Chondrocyte (in vitro differentiated cells): ENCODE measurements at regions not wholly inside any gene's neighbourhood (a gene's known extent, or its start where the extent isn't known, plus 50 kb on each side); places are given as distances from the start of the nearest gene placed in this dataset.

ENCODE experiments used
- DNase-seq: peaks from one replicate; pipeline ENCODE4 v3.0.0; 2021; ENCODE audit warnings: mixed read lengths, low spot score
- H3K27ac Mint-ChIP-seq: one replicate; pipeline ENCODE4 v1.8.0; 2021; ENCODE audit warnings: mild to moderate bottlenecking, moderate library complexity, mixed read lengths; ENCODE audit not compliant: unreplicated experiment
- H3K27me3 Mint-ChIP-seq: 2 replicates; pipeline ENCODE4 v1.8.0; 2021; ENCODE audit warnings: low read depth, mixed read lengths
- H3K36me3 Mint-ChIP-seq: 2 replicates; pipeline ENCODE4 v1.8.0; 2021; ENCODE audit warnings: low read depth, mixed read lengths
- H3K4me1 Mint-ChIP-seq: 2 replicates; pipeline ENCODE4 v1.8.0; 2021; ENCODE audit warnings: low read depth, mild to moderate bottlenecking, mixed read lengths
- H3K4me3 Mint-ChIP-seq: one replicate; pipeline ENCODE4 v1.8.0; 2021; ENCODE audit warnings: mild to moderate bottlenecking, moderate library complexity, mixed read lengths; ENCODE audit not compliant: unreplicated experiment
- H3K9me3 Mint-ChIP-seq: 2 replicates; pipeline ENCODE4 v1.8.0; 2021; ENCODE audit warnings: low read depth, mixed read lengths
- CTCF ChIP-seq: fragments of 200-600 bp; sonication (generic); IDR thresholded peaks from 2 replicates; pipeline ENCODE4 v1.5.0; 2021; ENCODE audit warnings: antibody characterized with exemption, mild to moderate bottlenecking, moderate library complexity

GRCh38 chr13:111595791-111596190, 275.3 kb downstream of the TEX29 start:
- DNase-seq = no peak
- Mint-ChIP-seq H3K36me3 (no peaks in the 10 kb centered on the region), H3K4me1 (no peaks in the 10 kb centered on the region), H3K27me3 (peaks cover 11% of the 10 kb centered on the region), H3K9me3 (no peaks in the 10 kb centered on the region), H3K4me3 (no peak overlapping the region), H3K27ac (no peak overlapping the region)
- no peak for TF ChIP-seq CTCF

GRCh38 chr13:111597191-111597611, 276.8 kb downstream of the TEX29 start:
- Mint-ChIP-seq H3K27me3 (peaks cover 11% of the 10 kb centered on the region), H3K9me3 (no peaks in the 10 kb centered on the region), H3K4me3 (no peak overlapping the region), H3K27ac (no peak overlapping the region), H3K36me3 (no peaks in the 10 kb centered on the region), H3K4me1 (no peaks in the 10 kb centered on the region)
- no peak for TF ChIP-seq CTCF
- DNase-seq = no peak

GRCh38 chr13:111597618-111598017, 277.2 kb downstream of the TEX29 start:
- no peak for TF ChIP-seq CTCF
- no peak overlapping the region for H3K4me3 Mint-ChIP-seq
- H3K27ac Mint-ChIP-seq = no peak overlapping the region
- no peak for DNase-seq
- peaks cover 11% of the 10 kb centered on the region for H3K27me3 Mint-ChIP-seq
- no peaks in the 10 kb centered on the region for H3K9me3 Mint-ChIP-seq
- H3K4me1 Mint-ChIP-seq = no peaks in the 10 kb centered on the region
- no peaks in the 10 kb centered on the region for H3K36me3 Mint-ChIP-seq

- no peaks in the 10 kb centered on the region for H3K4me1 Mint-ChIP-seq
- TF ChIP-seq CTCF = no peak
- DNase-seq = no peak
- peaks cover 15% of the 10 kb centered on the region for H3K27me3 Mint-ChIP-seq
- no peak overlapping the region for H3K27ac Mint-ChIP-seq
- no peaks in the 10 kb centered on the region for H3K36me3 Mint-ChIP-seq
- no peak overlapping the region for H3K4me3 Mint-ChIP-seq
- H3K9me3 Mint-ChIP-seq = no peaks in the 10 kb centered on the region
Measured at GRCh38 chr13:111598747-111599146, 278.3 kb downstream of the TEX29 start.

- Mint-ChIP-seq H3K9me3 (no peaks in the 10 kb centered on the region), H3K27me3 (peaks cover 15% of the 10 kb centered on the region), H3K4me1 (no peaks in the 10 kb centered on the region), H3K27ac (no peak overlapping the region), H3K36me3 (no peaks in the 10 kb centered on the region), H3K4me3 (no peak overlapping the region)
- TF ChIP-seq CTCF = no peak
- no peak for DNase-seq
Measured at GRCh38 chr13:111599791-111600190, 279.3 kb downstream of the TEX29 start.
